Glutamatergic neuron (in vitro differentiated cells): ENCODE measurements at regions not wholly inside any gene's neighbourhood (a gene's known extent, or its start where the extent isn't known, plus 50 kb on each side); places are given as distances from the start of the nearest gene placed in this dataset.
"Not testable (repeated sequence)": the region's sequence is repeated elsewhere in the genome, so short reads cannot be mapped to it uniquely, and the experiment has no call there.

Experiments used
- DNase-seq: peaks from one replicate; pipeline ENCODE4 v3.0.0; 2022
- H3K27ac Mint-ChIP-seq: one replicate; pipeline ENCODE4 v1.8.0; 2020; ENCODE audit warnings: mild to moderate bottlenecking, mixed read lengths, inconsistent platforms; ENCODE audit not compliant: unreplicated experiment
- H3K27me3 Mint-ChIP-seq: one replicate; pipeline ENCODE4 v1.8.0; 2020; ENCODE audit warnings: mild to moderate bottlenecking, moderate library complexity, mixed read lengths, inconsistent platforms; ENCODE audit not compliant: unreplicated experiment
- H3K36me3 Mint-ChIP-seq: one replicate; pipeline ENCODE4 v1.8.0; 2020; ENCODE audit warnings: mild to moderate bottlenecking, mixed read lengths, inconsistent platforms; ENCODE audit not compliant: unreplicated experiment
- H3K4me1 Mint-ChIP-seq: one replicate; pipeline ENCODE4 v1.8.0; 2020; ENCODE audit warnings: mild to moderate bottlenecking, low read depth, mixed read lengths, inconsistent platforms; ENCODE audit not compliant: unreplicated experiment
- H3K4me3 Mint-ChIP-seq: one replicate; pipeline ENCODE4 v1.8.0; 2020; ENCODE audit warnings: mild to moderate bottlenecking, mixed read lengths, inconsistent platforms; ENCODE audit not compliant: unreplicated experiment
- H3K9me3 Mint-ChIP-seq: one replicate; pipeline ENCODE4 v1.8.0; 2020; ENCODE audit warnings: mild to moderate bottlenecking, moderate library complexity, mixed read lengths, inconsistent platforms; ENCODE audit not compliant: unreplicated experiment
- TF ChIP-seq, protein P1 (sequence below): fragments of 200-600 bp; sonication (generic); IDR thresholded peaks from one replicate; pipeline ENCODE4 v1.5.0; 2021; ENCODE audit not compliant: partially characterized antibody, unreplicated experiment

DNA sequence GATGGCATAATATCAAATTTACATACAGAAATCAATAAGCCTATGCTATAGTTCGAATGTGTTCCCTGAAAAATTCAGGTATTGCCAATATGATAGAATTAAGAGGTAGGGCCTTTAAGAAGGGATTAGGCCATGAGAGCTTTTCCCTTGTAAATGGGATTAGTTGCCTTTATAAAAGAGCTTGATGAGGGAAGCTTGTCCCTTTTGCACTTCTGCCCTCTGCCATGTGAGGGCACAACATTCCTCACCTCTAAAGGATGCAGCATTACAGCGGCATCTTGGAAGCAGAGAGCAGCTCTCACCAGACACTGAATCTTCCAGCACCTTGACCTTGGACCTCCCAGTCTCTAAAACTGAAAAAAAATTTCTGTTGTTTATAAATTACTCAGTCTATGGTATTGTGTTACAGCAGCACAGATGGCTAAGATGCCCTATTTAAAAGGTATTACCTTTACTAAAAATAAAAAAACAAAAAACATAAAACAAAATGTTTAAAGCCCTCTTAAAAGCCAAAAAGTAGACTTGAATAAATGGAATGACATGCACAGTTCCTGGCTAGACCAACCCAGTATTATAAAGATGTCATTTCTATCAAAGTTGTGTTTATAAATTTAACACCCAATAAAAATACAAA is 909.6 kb downstream of the REEP3 start:
- TF ChIP-seq, protein P1, sequence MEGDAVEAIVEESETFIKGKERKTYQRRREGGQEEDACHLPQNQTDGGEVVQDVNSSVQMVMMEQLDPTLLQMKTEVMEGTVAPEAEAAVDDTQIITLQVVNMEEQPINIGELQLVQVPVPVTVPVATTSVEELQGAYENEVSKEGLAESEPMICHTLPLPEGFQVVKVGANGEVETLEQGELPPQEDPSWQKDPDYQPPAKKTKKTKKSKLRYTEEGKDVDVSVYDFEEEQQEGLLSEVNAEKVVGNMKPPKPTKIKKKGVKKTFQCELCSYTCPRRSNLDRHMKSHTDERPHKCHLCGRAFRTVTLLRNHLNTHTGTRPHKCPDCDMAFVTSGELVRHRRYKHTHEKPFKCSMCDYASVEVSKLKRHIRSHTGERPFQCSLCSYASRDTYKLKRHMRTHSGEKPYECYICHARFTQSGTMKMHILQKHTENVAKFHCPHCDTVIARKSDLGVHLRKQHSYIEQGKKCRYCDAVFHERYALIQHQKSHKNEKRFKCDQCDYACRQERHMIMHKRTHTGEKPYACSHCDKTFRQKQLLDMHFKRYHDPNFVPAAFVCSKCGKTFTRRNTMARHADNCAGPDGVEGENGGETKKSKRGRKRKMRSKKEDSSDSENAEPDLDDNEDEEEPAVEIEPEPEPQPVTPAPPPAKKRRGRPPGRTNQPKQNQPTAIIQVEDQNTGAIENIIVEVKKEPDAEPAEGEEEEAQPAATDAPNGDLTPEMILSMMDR = peak; percentile 62
- H3K27ac Mint-ChIP-seq = no peak overlapping the region
- H3K27me3 Mint-ChIP-seq = no peaks in the 10 kb centered on the region
- no peaks in the 10 kb centered on the region for H3K9me3 Mint-ChIP-seq
- H3K36me3 Mint-ChIP-seq = no peaks in the 10 kb centered on the region
- peak; percentile 64 for DNase-seq
- H3K4me3 Mint-ChIP-seq = no peak overlapping the region
- peaks cover 1% of the 10 kb centered on the region for H3K4me1 Mint-ChIP-seq

DNA sequence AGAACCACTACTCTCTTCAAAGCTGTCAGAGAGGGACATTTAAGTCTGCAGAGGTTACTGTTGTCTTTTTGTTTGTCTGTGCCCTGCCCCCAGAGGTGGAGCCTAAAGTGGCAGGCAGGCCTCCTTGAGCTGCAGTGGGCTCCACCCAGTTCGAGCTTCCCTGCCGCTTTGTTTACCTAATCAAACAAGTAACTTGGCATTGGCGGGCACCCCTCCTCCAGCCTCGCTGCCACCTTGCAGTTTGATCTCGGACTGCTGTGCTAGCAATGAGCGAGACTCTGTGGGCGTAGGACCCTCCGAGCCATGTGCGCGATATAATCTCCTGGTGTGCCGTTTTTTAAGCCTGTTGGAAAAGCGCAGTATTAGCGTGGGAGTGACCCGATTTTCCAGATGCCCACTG is 920.7 kb downstream of the REEP3 start:
- H3K4me3 Mint-ChIP-seq, DNase-seq, H3K27me3 Mint-ChIP-seq, H3K27ac Mint-ChIP-seq, H3K4me1 Mint-ChIP-seq: not testable (repeated sequence)
- Mint-ChIP-seq H3K9me3 (peaks cover 11% of the 10 kb centered on the region), H3K36me3 (peaks cover 12% of the 10 kb centered on the region)

DNA sequence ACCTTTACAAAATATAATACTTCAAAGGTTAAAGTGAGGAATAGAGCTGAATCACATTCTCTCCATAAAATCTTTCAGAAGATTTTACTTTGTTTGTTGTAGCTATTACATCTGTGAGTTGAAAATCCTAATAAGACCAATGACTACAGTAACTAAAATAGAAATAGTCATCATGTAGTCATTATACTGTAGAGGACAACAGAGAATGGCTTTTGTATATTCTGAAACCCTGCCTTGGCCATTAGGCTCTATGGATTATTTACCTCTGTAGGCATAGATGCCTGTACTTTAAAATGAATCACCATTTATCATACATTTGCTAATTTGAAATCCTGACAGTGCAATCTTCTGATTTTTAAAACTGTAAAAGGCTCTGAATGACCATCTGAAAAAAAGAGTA is 923.0 kb downstream of the REEP3 start:
- Mint-ChIP-seq H3K9me3 (peaks cover 8% of the 10 kb centered on the region), H3K36me3 (peaks cover 9% of the 10 kb centered on the region), H3K27ac (no peak overlapping the region), H3K27me3 (peaks cover 2% of the 10 kb centered on the region), H3K4me1 (peaks cover 5% of the 10 kb centered on the region), H3K4me3 (no peak overlapping the region)
- DNase-seq = no peak
- TF ChIP-seq, protein P1 = no peak

DNA sequence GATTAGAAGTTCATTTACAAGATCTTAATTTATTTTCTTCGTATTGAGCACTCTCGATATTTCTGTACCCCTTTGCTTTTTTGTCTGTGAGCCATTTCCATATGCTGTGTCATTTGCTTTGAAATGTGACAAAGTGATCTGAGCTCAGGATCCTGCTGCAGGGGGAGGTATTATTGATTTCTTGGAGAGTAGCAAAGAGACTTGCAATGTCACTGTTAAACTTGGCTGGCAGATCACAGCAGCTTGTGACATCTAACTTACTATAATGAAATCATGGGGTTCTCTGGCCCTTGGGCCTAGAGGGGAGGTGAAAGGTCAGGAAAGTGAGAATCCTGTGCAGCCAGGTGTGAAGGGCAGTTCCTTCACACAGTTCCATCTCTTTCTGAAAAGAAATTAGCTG is 923.4 kb downstream of the REEP3 start:
- TF ChIP-seq, protein P1 = no peak
- Mint-ChIP-seq H3K4me1 (peaks cover 5% of the 10 kb centered on the region), H3K27me3 (peaks cover 1% of the 10 kb centered on the region), H3K36me3 (peaks cover 6% of the 10 kb centered on the region), H3K27ac (no peak overlapping the region), H3K4me3 (no peak overlapping the region), H3K9me3 (peaks cover 8% of the 10 kb centered on the region)
- no peak for DNase-seq

DNA sequence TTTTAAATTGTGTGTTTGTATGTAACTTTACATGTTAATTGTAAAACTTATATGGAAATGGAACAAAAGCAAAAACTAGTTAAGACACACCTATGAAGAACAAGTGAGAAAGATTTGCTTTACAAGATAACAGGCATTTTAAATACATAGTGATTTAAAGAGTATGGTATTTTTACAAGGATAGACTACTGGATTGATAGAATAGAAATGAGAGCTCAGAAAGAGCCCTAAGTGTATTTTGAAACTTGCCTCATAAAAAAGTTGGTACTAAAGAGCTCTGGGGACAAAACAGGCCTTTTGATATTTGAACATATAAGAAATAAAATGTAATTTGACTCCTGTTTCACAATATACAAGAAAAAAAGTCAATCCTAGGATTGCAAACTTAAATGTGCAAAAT is 928.4 kb downstream of the REEP3 start:
- DNase-seq = no peak
- TF ChIP-seq, protein P1 = no peak
- Mint-ChIP-seq H3K4me1 (peaks cover 3% of the 10 kb centered on the region), H3K27ac (no peak overlapping the region), H3K36me3 (no peaks in the 10 kb centered on the region), H3K27me3 (peaks cover under 1% of the 10 kb centered on the region), H3K9me3 (peaks cover 2% of the 10 kb centered on the region), H3K4me3 (no peak overlapping the region)
